Caco-2 (cell line): ENCODE measurements at regions not wholly inside any gene's neighbourhood (a gene's known extent, or its start where the extent isn't known, plus 50 kb on each side); places are given as distances from the start of the nearest gene placed in this dataset.

Source experiments
- BruUV-seq: library from RNA; stranded (reverse); fragments of 400-500 nt; replicated peaks from 2 replicates; lab custom pipeline; 2021; lab: Mats Ljungman, UMichigan
- CTCF ChIA-PET: fragments of 300-600 bp; sonication (Branson Sonifier 250); formaldehyde crosslinking; loops from one replicate; lab custom pipeline; 2022; ENCODE audit warnings: antibody characterized with exemption; lab: Charles Lee
- POLR2A ChIA-PET: fragments of 300-600 bp; sonication (Branson Sonifier 250); formaldehyde crosslinking; loops from one replicate; lab custom pipeline; 2022; ENCODE audit warnings: antibody characterized with exemption; lab: Charles Lee
- DNase-seq, 2 experiments: peaks; one replicate each; pipeline versions ENCODE4 v3.0.0 to v3.0.0-alpha.2; 2020 to 2022
- H3K27me3 ChIP-seq: replicated peaks from 2 replicates; pipeline ENCODE4 v1.6.0; 2011; ENCODE audit warnings: low read length; ENCODE audit not compliant: control insufficient read depth, insufficient read depth
- H3K36me3 ChIP-seq: 2 replicates; pipeline ENCODE4 v1.5.1; 2011; ENCODE audit warnings: low read length; ENCODE audit not compliant: control insufficient read depth, insufficient read depth
- H3K4me1 ChIP-seq: fragments of 250-450 bp; sonication (Bioruptor Pico); 2 replicates; pipeline ENCODE4 v1.5.1; 2020; ENCODE audit warnings: mild to moderate bottlenecking
- H3K4me3 ChIP-seq: 2 replicates; pipeline ENCODE4 v1.5.1; 2011; ENCODE audit warnings: low read depth, mild to moderate bottlenecking, control low read depth, low read length
- H3K9me3 ChIP-seq: fragments of 250-450 bp; sonication (Bioruptor Pico); 2 replicates; pipeline ENCODE4 v1.5.1; 2020; ENCODE audit warnings: mild to moderate bottlenecking, moderate library complexity
- H3K27ac Mint-ChIP-seq: one replicate; pipeline ENCODE4 v1.8.0; 2022; ENCODE audit warnings: mixed read lengths; ENCODE audit not compliant: unreplicated experiment
- H3K27me3 Mint-ChIP-seq: one replicate; pipeline ENCODE4 v1.8.0; 2022; ENCODE audit warnings: mixed read lengths; ENCODE audit not compliant: insufficient read depth, unreplicated experiment
- H3K36me3 Mint-ChIP-seq: one replicate; pipeline ENCODE4 v1.8.0; 2022; ENCODE audit warnings: mild to moderate bottlenecking, mixed read lengths; ENCODE audit not compliant: insufficient read depth, unreplicated experiment
- H3K4me1 Mint-ChIP-seq: one replicate; pipeline ENCODE4 v1.8.0; 2022; ENCODE audit warnings: low read depth, mixed read lengths; ENCODE audit not compliant: unreplicated experiment
- H3K4me3 Mint-ChIP-seq: one replicate; pipeline ENCODE4 v1.8.0; 2022; ENCODE audit warnings: mild to moderate bottlenecking, moderate library complexity, mixed read lengths; ENCODE audit not compliant: unreplicated experiment
- H3K9me3 Mint-ChIP-seq: one replicate; pipeline ENCODE4 v1.8.0; 2022; ENCODE audit warnings: mixed read lengths; ENCODE audit not compliant: unreplicated experiment
- intact Hi-C: fragments of 100-400 bp; cut with micrococcal nuclease; formaldehyde crosslinking; loops from one replicate; pipeline ENCODE4 v1.10.0; 2022; ENCODE audit not compliant: unreplicated experiment
- TF ChIP-seq, protein P1 (sequence below), 2 experiments: fragments of 200-600 bp in 1 of 2; IDR thresholded peaks; 1 replicate in 1 of 2; 2 replicates in 1 of 2; pipeline versions ENCODE4 v1.5.1 to v1.8.0; 2011 to 2022; ENCODE audit warnings: antibody characterized with exemption in 1 of 2, control low read depth in 1 of 2, inconsistent platforms in 1 of 2, low read depth in 1 of 2, low read length in 1 of 2, mild to moderate bottlenecking in 1 of 2, moderate library complexity in 1 of 2; ENCODE audit not compliant: insufficient read depth in 1 of 2, severe bottlenecking in 1 of 2, unreplicated experiment in 1 of 2

- H3K27me3 Mint-ChIP-seq: no peaks in the 10 kb centered on the region
- no peak overlapping the region for H3K4me3 Mint-ChIP-seq
- H3K36me3 Mint-ChIP-seq: no peaks in the 10 kb centered on the region
- intact Hi-C loops: no loop called here
- H3K9me3 ChIP-seq: no peaks in the 10 kb centered on the region
- H3K4me1 ChIP-seq: no peaks in the 10 kb centered on the region
- no peaks in the 10 kb centered on the region for H3K27me3 ChIP-seq
- no peaks in the 10 kb centered on the region for H3K36me3 ChIP-seq
- DNase-seq: no peak
- POLR2A ChIA-PET: no interaction called here
- H3K4me3 ChIP-seq: no peak overlapping the region
- H3K9me3 Mint-ChIP-seq: no peaks in the 10 kb centered on the region
- CTCF ChIA-PET: no interaction called here
- TF ChIP-seq, protein P1, sequence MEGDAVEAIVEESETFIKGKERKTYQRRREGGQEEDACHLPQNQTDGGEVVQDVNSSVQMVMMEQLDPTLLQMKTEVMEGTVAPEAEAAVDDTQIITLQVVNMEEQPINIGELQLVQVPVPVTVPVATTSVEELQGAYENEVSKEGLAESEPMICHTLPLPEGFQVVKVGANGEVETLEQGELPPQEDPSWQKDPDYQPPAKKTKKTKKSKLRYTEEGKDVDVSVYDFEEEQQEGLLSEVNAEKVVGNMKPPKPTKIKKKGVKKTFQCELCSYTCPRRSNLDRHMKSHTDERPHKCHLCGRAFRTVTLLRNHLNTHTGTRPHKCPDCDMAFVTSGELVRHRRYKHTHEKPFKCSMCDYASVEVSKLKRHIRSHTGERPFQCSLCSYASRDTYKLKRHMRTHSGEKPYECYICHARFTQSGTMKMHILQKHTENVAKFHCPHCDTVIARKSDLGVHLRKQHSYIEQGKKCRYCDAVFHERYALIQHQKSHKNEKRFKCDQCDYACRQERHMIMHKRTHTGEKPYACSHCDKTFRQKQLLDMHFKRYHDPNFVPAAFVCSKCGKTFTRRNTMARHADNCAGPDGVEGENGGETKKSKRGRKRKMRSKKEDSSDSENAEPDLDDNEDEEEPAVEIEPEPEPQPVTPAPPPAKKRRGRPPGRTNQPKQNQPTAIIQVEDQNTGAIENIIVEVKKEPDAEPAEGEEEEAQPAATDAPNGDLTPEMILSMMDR (IDR thresholded peaks at IDR 0.05; ENCODE audit: insufficient read depth in 1 of 2, low read depth in 1 of 2, low read length in 1 of 2, severe bottlenecking in 1 of 2, unreplicated experiment in 1 of 2): no peak
- no peak overlapping the region for H3K27ac Mint-ChIP-seq
- peaks cover 16% of the 10 kb centered on the region for H3K4me1 Mint-ChIP-seq
- BruUV-seq: no TSS peak
Measured at GRCh38 chr3:14346642-14347041, 55.8 kb upstream of the SLC6A6 start.

- TF ChIP-seq, protein P1 (IDR thresholded peaks at IDR 0.05; ENCODE audit: insufficient read depth in 1 of 2, low read depth in 1 of 2, low read length in 1 of 2, severe bottlenecking in 1 of 2, unreplicated experiment in 1 of 2): no peak
- Mint-ChIP-seq H3K4me1 (peaks cover 16% of the 10 kb centered on the region), H3K27ac (no peak overlapping the region), H3K27me3 (no peaks in the 10 kb centered on the region), H3K36me3 (no peaks in the 10 kb centered on the region), H3K9me3 (no peaks in the 10 kb centered on the region), H3K4me3 (no peak overlapping the region)
- no peak for DNase-seq
- H3K4me3 ChIP-seq: no peak overlapping the region
- CTCF ChIA-PET: no interaction called here
- H3K4me1 ChIP-seq: no peaks in the 10 kb centered on the region
- H3K9me3 ChIP-seq: no peaks in the 10 kb centered on the region
- BruUV-seq: no TSS peak
- intact Hi-C loops: no loop called here
- POLR2A ChIA-PET: no interaction called here
- no peaks in the 10 kb centered on the region for H3K36me3 ChIP-seq
- no peaks in the 10 kb centered on the region for H3K27me3 ChIP-seq
Measured at GRCh38 chr3:14347110-14347509, 55.3 kb upstream of the SLC6A6 start.

DNA sequence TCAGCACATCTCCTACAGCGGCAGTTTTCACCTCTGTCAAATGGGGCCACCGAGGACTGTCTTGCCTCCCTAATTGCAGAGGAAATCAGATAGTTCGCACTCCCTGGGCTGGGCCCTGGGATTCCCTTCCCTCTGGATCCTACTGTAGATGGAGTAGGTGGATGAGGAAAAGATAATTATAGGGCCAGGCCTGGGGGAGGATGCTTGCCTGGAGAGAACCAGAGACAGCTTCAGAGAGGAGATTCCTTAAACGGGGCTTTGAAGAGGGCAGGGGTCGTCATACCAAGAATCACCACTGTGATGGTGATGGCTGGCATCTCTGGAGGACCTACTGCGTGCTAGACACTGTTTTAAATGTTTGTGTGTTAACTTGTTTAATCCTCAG lies 50.8 kb upstream of the SLC6A6 start:
- DNase-seq: no peak
- Mint-ChIP-seq H3K27me3 (no peaks in the 10 kb centered on the region), H3K4me3 (no peak overlapping the region), H3K36me3 (no peaks in the 10 kb centered on the region), H3K4me1 (no peaks in the 10 kb centered on the region), H3K9me3 (no peaks in the 10 kb centered on the region), H3K27ac (no peak overlapping the region)
- BruUV-seq: no TSS peak
- Histone ChIP-seq H3K27me3 (no peaks in the 10 kb centered on the region), H3K4me1 (no peaks in the 10 kb centered on the region), H3K9me3 (no peaks in the 10 kb centered on the region), H3K36me3 (no peaks in the 10 kb centered on the region), H3K4me3 (no peak overlapping the region)
- POLR2A ChIA-PET: no interaction called here
- TF ChIP-seq, protein P1 (IDR thresholded peaks at IDR 0.05; ENCODE audit: insufficient read depth in 1 of 2, low read depth in 1 of 2, low read length in 1 of 2, severe bottlenecking in 1 of 2, unreplicated experiment in 1 of 2): no peak
- CTCF ChIA-PET: no interaction called here
- intact Hi-C loops: no loop called here
